ENCODE measurements at regions not wholly inside any gene's neighbourhood (a gene's known extent, or its start where the extent isn't known, plus 50 kb on each side); places are given as distances from the start of the nearest gene placed in this dataset.

DNA sequence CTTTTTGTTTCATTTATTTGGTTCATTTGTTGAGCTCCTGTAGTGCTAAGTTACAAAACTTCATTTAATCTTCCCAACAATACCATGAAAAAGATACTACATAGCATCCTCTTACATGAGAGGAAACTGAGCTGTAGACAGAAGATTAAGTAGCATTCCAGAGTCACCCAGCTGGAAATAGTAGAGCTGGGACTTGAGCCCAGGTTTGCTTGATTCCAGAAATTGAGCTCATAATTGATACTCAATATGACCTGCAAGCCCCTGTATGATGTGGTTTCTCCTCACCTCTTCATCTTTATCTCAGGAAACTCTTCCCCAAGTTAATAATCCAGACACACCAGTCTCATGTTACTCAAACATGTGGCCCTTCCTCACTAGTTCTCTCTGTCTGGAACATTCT is 87.0 kb upstream of the DAAM1 start:
- no peak for TF ChIP-seq POLR2A (IDR thresholded peaks at IDR 0.05)
- TF ChIP-seq, protein P1, sequence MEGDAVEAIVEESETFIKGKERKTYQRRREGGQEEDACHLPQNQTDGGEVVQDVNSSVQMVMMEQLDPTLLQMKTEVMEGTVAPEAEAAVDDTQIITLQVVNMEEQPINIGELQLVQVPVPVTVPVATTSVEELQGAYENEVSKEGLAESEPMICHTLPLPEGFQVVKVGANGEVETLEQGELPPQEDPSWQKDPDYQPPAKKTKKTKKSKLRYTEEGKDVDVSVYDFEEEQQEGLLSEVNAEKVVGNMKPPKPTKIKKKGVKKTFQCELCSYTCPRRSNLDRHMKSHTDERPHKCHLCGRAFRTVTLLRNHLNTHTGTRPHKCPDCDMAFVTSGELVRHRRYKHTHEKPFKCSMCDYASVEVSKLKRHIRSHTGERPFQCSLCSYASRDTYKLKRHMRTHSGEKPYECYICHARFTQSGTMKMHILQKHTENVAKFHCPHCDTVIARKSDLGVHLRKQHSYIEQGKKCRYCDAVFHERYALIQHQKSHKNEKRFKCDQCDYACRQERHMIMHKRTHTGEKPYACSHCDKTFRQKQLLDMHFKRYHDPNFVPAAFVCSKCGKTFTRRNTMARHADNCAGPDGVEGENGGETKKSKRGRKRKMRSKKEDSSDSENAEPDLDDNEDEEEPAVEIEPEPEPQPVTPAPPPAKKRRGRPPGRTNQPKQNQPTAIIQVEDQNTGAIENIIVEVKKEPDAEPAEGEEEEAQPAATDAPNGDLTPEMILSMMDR (IDR thresholded peaks at IDR 0.05 in 4 of 5, conservative IDR thresholded peaks at IDR 0.05 in 1 of 5): no peak

Data from gastrocnemius medialis (tissue), 4 donors.